Nephron progenitor cell (in vitro differentiated cells): ENCODE measurements at regions not wholly inside any gene's neighbourhood (a gene's known extent, or its start where the extent isn't known, plus 50 kb on each side); places are given as distances from the start of the nearest gene placed in this dataset.

ENCODE experiments used
- DNase-seq: peaks from one replicate; pipeline ENCODE4 v3.0.0; 2021
- H3K27ac Mint-ChIP-seq: 2 replicates; pipeline ENCODE4 v1.8.0; 2021; ENCODE audit warnings: mild to moderate bottlenecking, moderate library complexity, mixed read lengths
- H3K27me3 Mint-ChIP-seq: 2 replicates; pipeline ENCODE4 v1.8.0; 2021; ENCODE audit warnings: mild to moderate bottlenecking, low read depth, mixed read lengths; ENCODE audit not compliant: poor library complexity
- H3K36me3 Mint-ChIP-seq: 2 replicates; pipeline ENCODE4 v1.8.0; 2021; ENCODE audit warnings: low read depth, mixed read lengths
- H3K4me1 Mint-ChIP-seq: 2 replicates; pipeline ENCODE4 v1.8.0; 2021; ENCODE audit warnings: mixed read lengths
- H3K4me3 Mint-ChIP-seq: 2 replicates; pipeline ENCODE4 v1.8.0; 2021; ENCODE audit warnings: mild to moderate bottlenecking, moderate library complexity, mixed read lengths
- H3K9me3 Mint-ChIP-seq: 2 replicates; pipeline ENCODE4 v1.8.0; 2021; ENCODE audit warnings: mild to moderate bottlenecking, moderate library complexity, mixed read lengths
- TF ChIP-seq, protein P1 (sequence below): fragments of 200-600 bp; sonication (generic); IDR thresholded peaks from 2 replicates; pipeline ENCODE4 v1.5.0; 2021; ENCODE audit warnings: antibody characterized with exemption

DNA sequence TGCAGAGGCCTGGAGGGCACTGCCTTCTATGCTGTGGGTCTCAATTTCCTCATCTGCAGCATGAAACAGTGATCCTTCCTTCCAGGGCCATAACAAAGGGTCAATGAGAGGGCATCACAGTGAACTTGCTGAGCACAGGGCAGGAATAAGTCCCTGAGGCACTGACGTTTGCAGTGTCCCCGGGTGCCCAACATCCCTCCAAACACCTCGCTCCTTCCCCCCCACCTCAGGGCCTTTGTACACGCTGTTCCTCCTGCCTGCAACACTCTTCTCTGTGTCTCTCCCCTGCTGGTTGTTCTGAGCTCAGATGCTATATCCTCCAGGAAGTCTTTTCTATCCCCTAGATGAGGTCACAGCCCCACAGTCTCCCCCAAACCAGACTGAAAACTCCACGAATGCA lies 59.7 kb upstream of the TCF20 start:
- Mint-ChIP-seq H3K36me3 (no peaks in the 10 kb centered on the region), H3K27ac (no peak overlapping the region), H3K27me3 (peaks cover 33% of the 10 kb centered on the region), H3K4me1 (peaks cover 41% of the 10 kb centered on the region), H3K4me3 (no peak overlapping the region), H3K9me3 (no peaks in the 10 kb centered on the region)
- no peak for DNase-seq
- TF ChIP-seq, protein P1, sequence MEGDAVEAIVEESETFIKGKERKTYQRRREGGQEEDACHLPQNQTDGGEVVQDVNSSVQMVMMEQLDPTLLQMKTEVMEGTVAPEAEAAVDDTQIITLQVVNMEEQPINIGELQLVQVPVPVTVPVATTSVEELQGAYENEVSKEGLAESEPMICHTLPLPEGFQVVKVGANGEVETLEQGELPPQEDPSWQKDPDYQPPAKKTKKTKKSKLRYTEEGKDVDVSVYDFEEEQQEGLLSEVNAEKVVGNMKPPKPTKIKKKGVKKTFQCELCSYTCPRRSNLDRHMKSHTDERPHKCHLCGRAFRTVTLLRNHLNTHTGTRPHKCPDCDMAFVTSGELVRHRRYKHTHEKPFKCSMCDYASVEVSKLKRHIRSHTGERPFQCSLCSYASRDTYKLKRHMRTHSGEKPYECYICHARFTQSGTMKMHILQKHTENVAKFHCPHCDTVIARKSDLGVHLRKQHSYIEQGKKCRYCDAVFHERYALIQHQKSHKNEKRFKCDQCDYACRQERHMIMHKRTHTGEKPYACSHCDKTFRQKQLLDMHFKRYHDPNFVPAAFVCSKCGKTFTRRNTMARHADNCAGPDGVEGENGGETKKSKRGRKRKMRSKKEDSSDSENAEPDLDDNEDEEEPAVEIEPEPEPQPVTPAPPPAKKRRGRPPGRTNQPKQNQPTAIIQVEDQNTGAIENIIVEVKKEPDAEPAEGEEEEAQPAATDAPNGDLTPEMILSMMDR, result no peak

DNA sequence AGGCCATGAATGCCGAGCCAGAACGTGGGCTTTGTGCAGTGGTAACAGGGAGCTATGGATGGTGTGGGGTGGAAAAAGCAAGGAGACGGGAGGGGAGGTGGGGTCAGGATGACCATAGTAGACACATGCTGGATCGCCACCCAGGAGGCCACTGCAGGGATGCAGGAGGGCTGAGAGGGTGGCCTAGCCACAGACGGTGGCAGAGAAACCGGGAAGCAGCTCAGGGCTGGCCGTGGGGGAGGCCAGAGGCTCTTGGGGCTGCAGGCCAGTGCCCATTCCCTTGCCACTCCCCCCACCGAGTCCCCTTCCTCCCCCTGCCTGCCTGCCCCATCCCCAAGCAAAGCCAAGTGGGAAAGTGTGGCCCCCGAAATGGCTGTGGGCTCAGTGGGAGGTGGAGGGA lies 59.1 kb upstream of the TCF20 start:
- H3K27ac Mint-ChIP-seq, result no peak overlapping the region
- H3K36me3 Mint-ChIP-seq, result no peaks in the 10 kb centered on the region
- H3K27me3 Mint-ChIP-seq, result peaks cover 32% of the 10 kb centered on the region
- H3K9me3 Mint-ChIP-seq, result no peaks in the 10 kb centered on the region
- no peak for DNase-seq
- H3K4me1 Mint-ChIP-seq, result peaks cover 40% of the 10 kb centered on the region
- H3K4me3 Mint-ChIP-seq, result no peak overlapping the region
- TF ChIP-seq, protein P1, result no peak

DNA sequence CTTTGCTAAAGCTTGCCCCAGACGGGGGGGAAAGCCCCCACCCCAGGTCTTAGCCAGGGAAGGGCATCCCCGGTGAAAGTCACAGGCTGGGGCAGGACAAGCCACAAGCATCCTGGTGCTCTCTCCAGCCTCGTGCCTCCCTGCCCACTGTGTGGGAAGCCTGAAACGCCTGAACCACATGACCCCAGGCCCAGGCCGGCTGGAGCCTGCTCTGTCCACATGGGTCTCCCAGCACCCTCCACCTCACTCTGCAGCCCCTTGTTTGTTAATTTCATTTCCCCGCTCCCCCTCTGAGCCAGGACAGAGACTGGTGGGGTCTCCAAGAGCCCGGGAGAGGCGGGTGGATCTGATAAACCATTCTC lies 58.3 kb upstream of the TCF20 start:
- Mint-ChIP-seq H3K27ac (peak overlapping the region; percentile 81), H3K4me1 (peaks cover 42% of the 10 kb centered on the region)
- no peak for DNase-seq

DNA sequence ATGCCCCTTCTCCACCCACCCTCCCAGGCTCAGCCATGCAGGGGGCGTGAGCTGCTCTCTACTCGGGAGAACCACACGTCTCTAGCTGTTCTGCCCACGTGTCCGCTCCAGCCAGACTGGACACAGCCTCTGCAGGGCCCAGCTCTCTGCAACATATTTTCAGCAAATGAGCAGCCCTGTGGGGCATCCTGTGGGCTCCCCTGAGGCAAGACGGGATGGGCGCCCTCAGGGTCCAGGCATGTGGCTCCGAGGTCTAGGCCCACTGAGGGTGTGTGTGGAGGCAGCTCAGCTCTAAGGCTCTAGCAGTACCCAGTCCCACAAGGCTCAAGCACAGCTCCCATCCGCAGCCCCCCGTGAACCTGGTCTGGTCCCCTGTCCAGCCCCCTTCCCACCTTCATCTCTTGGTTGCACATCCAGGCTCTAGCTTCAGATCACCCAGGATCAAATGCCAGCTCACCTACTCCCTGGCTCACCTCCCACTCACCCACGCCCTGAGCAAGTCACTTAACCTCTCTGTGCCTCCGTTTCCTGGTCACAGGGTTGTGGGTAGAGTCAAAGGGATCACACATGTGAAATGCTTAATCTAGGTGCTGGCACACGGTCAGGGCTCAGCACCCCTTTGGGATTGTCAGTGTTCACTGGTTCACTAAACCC lies 57.8 kb upstream of the TCF20 start:
- Mint-ChIP-seq H3K4me1 (peaks cover 42% of the 10 kb centered on the region), H3K4me3 (no peak overlapping the region), H3K27me3 (peaks cover 40% of the 10 kb centered on the region), H3K9me3 (no peaks in the 10 kb centered on the region), H3K27ac (no peak overlapping the region), H3K36me3 (no peaks in the 10 kb centered on the region)
- no peak for DNase-seq
- TF ChIP-seq, protein P1, result no peak

More for the DNA sequence above, 58.3 kb upstream of the TCF20 start:
- Mint-ChIP-seq H3K9me3 (no peaks in the 10 kb centered on the region), H3K27me3 (peaks cover 37% of the 10 kb centered on the region), H3K4me3 (no peak overlapping the region), H3K36me3 (no peaks in the 10 kb centered on the region)
- TF ChIP-seq, protein P1, result no peak

DNA sequence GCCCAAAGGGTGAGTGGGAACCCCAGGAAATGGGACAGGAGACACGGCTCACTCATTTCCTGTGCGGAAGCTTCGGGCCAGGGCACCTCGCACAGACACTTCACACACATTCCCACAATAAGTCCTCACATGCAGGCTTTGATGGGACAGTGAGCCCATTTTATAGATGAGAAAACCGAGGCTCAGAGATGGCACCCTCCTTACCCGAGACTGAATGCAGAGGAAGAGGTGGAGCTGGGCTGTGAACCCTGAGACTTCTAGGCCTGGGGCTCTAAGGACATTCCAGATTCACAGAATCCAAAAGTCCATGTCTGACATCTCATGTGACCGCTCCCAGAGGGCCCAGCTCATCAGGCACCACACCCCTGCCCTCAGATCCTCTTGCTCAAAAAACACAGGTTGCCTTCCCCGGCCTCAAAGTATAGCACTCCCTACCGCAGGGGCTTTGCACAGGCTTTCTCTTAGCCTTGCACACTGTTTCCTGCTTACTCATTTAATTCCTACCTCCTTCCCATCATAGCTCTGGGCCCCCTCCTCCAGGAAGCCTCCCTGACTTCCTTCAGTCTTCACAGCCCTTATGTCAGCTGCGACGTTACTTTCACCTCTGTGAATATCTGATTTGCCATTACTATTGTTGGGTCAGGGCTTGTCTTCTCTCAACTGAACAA lies 57.1 kb upstream of the TCF20 start:
- no peak for DNase-seq
- H3K4me1 Mint-ChIP-seq, result peaks cover 44% of the 10 kb centered on the region
- H3K9me3 Mint-ChIP-seq, result no peaks in the 10 kb centered on the region
- TF ChIP-seq, protein P1, result no peak
- H3K27ac Mint-ChIP-seq, result no peak overlapping the region
- H3K4me3 Mint-ChIP-seq, result no peak overlapping the region
- peaks cover 39% of the 10 kb centered on the region for H3K27me3 Mint-ChIP-seq
- no peaks in the 10 kb centered on the region for H3K36me3 Mint-ChIP-seq

GRCh38 chr22:42326801-42327200 lies 56.3 kb upstream of the TCF20 start:
- TF ChIP-seq, protein P1, result no peak
- Mint-ChIP-seq H3K4me1 (peaks cover 52% of the 10 kb centered on the region), H3K4me3 (no peak overlapping the region), H3K27me3 (peaks cover 40% of the 10 kb centered on the region), H3K9me3 (no peaks in the 10 kb centered on the region), H3K27ac (no peak overlapping the region), H3K36me3 (no peaks in the 10 kb centered on the region)
- no peak for DNase-seq
